Retinal pigment epithelial cell (primary cell): ENCODE measurements at regions not wholly inside any gene's neighbourhood (a gene's known extent, or its start where the extent isn't known, plus 50 kb on each side); places are given as distances from the start of the nearest gene placed in this dataset.

Source experiments
- DNase-seq: peaks from one replicate; pipeline ENCODE4 v3.0.0-alpha.2; 2010; ENCODE audit warnings: low read depth
- H3K4me3 ChIP-seq: 2 replicates; pipeline ENCODE4 v1.5.1; 2011; ENCODE audit warnings: mild to moderate bottlenecking, low read length, control low read depth, moderate library complexity
- TF ChIP-seq, protein P1 (sequence below): conservative IDR thresholded peaks from 2 replicates; pipeline ENCODE4 v1.5.1; 2011; ENCODE audit warnings: low read depth, low read length, control low read depth, inconsistent platforms

DNA sequence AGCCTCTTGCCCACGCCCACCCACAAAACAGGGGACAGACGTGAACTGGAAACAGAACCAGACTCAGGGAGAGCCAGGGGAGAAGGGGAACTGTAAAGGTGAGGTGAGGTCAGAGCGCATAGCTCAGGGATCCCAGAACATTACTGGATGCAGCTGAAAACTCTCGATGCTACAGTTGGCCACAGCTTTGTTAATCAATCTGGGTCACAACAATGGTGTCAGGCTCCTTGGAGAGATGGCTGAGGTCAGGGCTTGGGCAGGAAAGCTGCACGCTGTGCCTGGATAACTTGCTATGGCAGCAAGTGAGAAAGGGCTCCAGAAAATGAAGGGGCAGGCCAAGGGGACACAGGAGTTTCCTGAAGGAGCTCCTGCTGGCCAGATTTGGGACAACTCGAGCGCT, 263.3 kb downstream of the TFCP2L1 start:
- TF ChIP-seq, protein P1, sequence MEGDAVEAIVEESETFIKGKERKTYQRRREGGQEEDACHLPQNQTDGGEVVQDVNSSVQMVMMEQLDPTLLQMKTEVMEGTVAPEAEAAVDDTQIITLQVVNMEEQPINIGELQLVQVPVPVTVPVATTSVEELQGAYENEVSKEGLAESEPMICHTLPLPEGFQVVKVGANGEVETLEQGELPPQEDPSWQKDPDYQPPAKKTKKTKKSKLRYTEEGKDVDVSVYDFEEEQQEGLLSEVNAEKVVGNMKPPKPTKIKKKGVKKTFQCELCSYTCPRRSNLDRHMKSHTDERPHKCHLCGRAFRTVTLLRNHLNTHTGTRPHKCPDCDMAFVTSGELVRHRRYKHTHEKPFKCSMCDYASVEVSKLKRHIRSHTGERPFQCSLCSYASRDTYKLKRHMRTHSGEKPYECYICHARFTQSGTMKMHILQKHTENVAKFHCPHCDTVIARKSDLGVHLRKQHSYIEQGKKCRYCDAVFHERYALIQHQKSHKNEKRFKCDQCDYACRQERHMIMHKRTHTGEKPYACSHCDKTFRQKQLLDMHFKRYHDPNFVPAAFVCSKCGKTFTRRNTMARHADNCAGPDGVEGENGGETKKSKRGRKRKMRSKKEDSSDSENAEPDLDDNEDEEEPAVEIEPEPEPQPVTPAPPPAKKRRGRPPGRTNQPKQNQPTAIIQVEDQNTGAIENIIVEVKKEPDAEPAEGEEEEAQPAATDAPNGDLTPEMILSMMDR = no peak
- no peak for DNase-seq
- no peak overlapping the region for H3K4me3 ChIP-seq

DNA sequence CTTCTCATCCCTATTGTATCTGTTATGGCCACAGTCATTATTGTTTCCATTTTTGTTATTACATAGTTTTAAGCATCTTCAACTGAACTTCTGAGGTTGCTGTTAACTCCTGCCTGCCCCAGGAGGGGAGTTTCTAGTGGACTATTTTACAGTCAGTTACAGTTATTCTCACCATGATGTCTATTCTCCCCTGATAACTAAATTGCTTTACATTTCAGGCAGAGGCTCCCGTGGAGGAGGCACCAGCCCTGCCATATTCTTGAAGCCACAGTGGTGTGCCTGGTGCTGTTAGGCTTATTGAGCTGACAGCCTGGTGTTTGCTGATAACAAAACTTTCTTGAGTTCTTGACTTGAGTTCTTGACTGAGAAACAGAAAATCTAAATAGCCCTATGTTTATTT, 256.4 kb downstream of the TFCP2L1 start:
- no peak for DNase-seq
- TF ChIP-seq, protein P1 = no peak
- no peak overlapping the region for H3K4me3 ChIP-seq

DNA sequence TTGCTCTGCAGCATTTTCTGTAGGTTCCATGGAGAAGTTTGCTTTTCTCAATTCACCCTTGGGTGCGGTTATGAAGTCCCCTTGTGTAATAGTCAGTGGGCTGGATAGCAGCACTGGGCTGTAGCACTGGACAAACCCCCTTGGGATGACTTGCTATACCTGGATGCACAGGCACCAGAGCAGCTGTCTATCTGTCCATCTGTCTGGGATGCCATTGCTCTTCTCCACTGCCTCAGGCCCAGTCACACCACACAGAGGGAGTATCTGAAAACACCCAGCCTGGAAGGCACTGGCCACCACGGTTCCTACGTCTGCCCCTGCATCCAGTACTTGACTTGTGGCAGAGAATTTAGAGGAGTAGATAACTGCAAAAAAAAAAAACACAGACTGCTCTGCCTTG, 254.5 kb downstream of the TFCP2L1 start:
- DNase-seq = no peak
- H3K4me3 ChIP-seq = no peak overlapping the region
- TF ChIP-seq, protein P1 = no peak

DNA sequence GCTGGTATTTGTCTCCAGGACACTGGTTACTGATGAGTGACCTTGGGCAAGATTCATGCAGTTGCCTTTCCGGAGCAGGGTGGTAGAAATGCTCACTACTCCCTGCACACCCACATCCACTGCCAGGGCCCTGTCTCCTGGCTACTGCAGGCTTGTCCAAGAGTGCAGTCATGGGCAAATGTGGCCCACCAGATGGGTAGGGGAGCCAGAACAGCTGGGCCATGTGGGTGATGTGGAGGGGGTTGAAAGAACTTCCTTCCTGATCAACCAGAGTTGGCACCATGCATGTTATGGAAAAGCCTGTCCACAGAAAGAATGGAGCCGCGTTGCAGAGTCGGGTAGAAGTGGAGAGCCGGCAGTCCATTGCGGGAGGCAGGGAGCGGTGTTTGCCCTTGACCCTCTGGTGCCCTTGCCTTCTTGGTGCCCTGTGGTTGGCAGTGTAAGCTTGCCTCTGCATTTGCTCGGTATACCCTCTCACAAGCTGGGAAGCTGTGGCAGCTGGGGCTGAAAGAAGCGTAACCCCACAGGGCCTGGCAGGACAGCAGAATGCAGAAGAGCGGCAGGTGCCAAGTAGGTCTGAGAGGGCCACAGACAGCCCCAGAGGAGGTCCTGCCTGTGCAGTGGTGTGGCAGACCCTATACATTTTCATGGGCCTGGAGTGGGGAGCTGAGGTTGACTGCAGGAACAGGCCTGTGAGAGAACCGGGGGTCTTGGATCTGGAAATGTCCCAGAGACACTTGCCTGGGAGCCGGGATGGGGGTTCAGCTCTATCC, 253.2 kb downstream of the TFCP2L1 start:
- DNase-seq = no peak
- TF ChIP-seq, protein P1 = no peak
- no peak overlapping the region for H3K4me3 ChIP-seq

DNA sequence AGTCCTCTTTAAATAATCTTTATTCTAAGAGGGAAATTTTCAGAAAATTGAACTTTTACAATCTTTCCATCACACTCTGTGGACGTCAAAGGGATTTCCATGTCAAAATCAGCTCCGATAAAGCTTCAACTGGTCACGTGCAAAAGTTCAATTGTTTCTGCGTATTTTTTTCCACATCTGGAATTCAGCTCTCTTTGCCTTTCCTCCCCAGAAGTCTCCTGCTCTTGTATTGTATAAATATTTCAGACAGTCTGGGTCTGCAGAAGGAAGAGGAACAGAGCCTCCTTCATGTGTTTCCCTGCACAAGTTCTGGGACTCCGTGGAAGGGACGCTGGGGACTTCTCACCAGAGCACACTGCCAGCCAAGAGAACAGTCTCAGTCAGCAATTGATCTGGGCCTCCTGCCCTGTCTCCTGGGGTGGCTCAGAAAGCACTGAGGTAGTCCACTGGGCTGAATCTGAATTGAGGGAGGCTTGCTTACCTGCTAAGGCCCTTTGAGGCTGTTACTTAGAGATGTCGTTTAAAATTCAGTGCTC, 251.5 kb downstream of the TFCP2L1 start:
- TF ChIP-seq, protein P1 = no peak
- no peak overlapping the region for H3K4me3 ChIP-seq
- DNase-seq = no peak

DNA sequence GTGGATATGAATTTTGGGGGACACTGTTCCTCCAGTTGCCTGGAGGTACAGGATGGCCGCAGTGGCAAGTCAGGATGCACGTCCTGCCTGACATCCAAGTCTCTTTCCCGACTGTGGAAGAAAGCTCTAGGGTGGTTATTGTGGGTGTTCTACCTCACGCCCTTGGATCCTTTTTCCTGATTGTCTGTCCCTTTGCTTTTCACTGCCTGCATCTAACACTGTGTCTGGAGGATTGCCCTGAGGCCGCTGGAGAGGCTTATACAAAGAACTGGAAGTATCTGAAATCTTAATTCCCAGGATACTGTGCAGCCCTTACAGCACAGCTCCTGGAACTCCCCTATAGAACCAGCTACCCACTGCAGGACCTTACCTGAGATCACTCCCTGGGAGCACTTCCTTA, 250.5 kb downstream of the TFCP2L1 start:
- DNase-seq = no peak
- TF ChIP-seq, protein P1 = no peak
- H3K4me3 ChIP-seq = no peak overlapping the region

DNA sequence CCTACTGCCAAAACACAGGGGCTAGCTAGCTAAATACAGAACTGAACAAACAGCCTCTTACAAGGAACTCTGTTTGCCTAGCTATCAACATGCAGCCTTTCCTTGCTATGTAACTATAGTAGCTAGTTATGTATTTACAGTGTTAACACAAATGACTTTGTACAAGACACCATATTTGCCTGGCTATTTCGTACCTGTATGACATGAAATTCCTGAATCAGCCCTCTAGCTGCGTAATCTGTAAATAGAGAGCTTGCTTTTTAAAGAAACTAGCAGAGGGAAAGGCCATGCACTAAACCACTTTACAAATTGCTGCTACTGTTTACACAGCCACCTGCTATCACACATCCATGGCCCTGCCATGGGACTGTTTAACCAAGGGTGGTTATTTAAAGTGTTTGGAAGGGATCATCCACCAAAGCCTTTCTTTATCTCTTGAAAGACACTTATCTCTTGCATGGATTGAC, 248.7 kb downstream of the TFCP2L1 start:
- TF ChIP-seq, protein P1 = no peak
- DNase-seq = no peak

More for the DNA sequence above, 248.7 kb downstream of the TFCP2L1 start:
- no peak overlapping the region for H3K4me3 ChIP-seq
